Duodenal mucosa (tissue), 2 donors: ENCODE measurements at regions not wholly inside any gene's neighbourhood (a gene's known extent, or its start where the extent isn't known, plus 50 kb on each side); places are given as distances from the start of the nearest gene placed in this dataset.

Experiments
- H3K27ac ChIP-seq: one replicate; pipeline ENCODE4 v1.7.0; 2013; ENCODE audit warnings: low read depth, low read length
- H3K27me3 ChIP-seq, 2 donors: one replicate each; pipeline ENCODE4 v1.7.0; 2013; ENCODE audit warnings: low read length in 2 of 2, control low read depth in 1 of 2; ENCODE audit not compliant: insufficient read depth in 2 of 2, control insufficient read depth in 1 of 2
- H3K36me3 ChIP-seq, 2 donors: one replicate each; pipeline ENCODE4 v1.7.0; 2013; ENCODE audit warnings: low read length in 2 of 2, control low read depth in 1 of 2; ENCODE audit not compliant: insufficient read depth in 2 of 2, control insufficient read depth in 1 of 2
- H3K4me1 ChIP-seq, 2 donors: one replicate each; pipeline ENCODE4 v1.7.0; 2013; ENCODE audit warnings: low read length in 2 of 2, control low read depth in 1 of 2; ENCODE audit not compliant: insufficient read depth in 2 of 2, control insufficient read depth in 1 of 2
- H3K4me3 ChIP-seq, 2 donors: one replicate each; pipeline ENCODE4 v1.7.0; 2013; ENCODE audit warnings: low read length in 2 of 2, low read depth in 1 of 2
- H3K9ac ChIP-seq, 2 donors: one replicate each; pipeline ENCODE4 v1.7.0; 2013; ENCODE audit warnings: low read length in 2 of 2, low read depth in 1 of 2
- H3K9me3 ChIP-seq, 2 donors: one replicate each; pipeline ENCODE4 v1.7.0; 2013; ENCODE audit warnings: low read length in 2 of 2, control low read depth in 1 of 2; ENCODE audit not compliant: control insufficient read depth in 1 of 2

DNA sequence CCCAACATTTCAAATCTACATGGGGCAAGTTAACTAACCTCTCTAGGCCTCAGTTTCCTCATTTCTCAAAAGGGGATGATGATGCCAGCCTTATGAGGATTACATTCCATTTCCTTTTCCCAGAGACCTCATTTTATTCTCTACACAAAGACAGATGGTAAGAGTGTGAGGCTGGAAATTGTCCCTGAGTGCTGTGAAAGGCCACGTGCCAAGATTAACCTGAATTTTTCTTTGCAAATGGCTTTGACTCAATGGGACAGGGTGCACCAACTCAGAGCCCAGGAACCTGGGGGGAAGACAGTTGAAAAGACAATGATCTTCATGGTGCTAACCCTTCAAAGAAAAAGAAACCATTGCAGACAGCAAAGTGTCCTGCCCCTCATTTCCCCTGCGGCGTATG is 332.8 kb downstream of the TMEM114 start:
- H3K4me1 ChIP-seq, result no peaks in the 10 kb centered on the region

DNA sequence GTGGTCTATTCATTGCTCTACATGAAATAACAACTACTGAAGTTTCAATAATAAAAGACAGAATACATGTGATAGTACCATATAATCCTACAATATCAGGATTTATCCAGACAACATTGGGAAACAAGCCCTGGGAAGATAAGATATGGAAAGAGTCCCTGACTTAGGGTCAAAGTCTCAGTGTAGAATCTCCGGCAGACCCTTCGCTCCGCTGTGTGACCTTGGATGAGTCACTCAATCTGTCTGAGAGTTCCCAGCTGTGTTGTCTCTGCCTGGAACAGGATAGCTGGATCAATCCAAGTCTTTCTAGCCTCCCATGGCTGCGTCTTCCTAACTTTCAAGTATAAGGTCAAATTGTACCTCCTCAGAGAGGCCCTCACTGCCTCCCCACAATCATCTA is 335.9 kb downstream of the TMEM114 start:
- no peaks in the 10 kb centered on the region for H3K27me3 ChIP-seq
- H3K9me3 ChIP-seq, result no peaks in the 10 kb centered on the region
- no peaks in the 10 kb centered on the region for H3K36me3 ChIP-seq
- no peak overlapping the region for H3K4me3 ChIP-seq
- H3K4me1 ChIP-seq, result no peaks in the 10 kb centered on the region
- H3K27ac ChIP-seq, result no peak overlapping the region
- no peak overlapping the region for H3K9ac ChIP-seq

More for the DNA sequence above, 332.8 kb downstream of the TMEM114 start:
- no peak overlapping the region for H3K4me3 ChIP-seq
- H3K9me3 ChIP-seq, result no peaks in the 10 kb centered on the region
- H3K9ac ChIP-seq, result no peak overlapping the region
- no peaks in the 10 kb centered on the region for H3K27me3 ChIP-seq
- no peak overlapping the region for H3K27ac ChIP-seq
- no peaks in the 10 kb centered on the region for H3K36me3 ChIP-seq

DNA sequence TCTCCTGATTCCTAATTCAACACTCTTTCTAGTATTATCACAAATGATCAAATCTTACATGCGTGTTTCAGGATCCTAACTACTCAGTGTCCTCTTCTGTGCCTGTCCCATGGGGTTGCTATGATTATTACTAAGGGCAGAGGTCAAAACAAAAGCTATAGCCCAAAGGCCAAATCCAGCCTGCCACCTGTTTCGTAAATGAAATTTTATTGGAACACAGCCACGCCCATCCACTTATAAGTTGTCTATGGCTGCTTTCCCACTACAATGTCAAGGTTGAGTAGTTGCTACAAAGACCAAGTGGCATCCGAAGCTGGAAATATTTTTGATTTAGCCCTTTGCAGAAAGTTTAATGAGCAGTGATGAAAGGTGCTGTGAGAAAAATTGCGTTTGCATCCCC is 336.6 kb downstream of the TMEM114 start:
- Histone ChIP-seq H3K27me3 (no peaks in the 10 kb centered on the region), H3K36me3 (no peaks in the 10 kb centered on the region), H3K9ac (no peak overlapping the region), H3K27ac (no peak overlapping the region), H3K4me1 (no peaks in the 10 kb centered on the region), H3K9me3 (no peaks in the 10 kb centered on the region), H3K4me3 (no peak overlapping the region)

DNA sequence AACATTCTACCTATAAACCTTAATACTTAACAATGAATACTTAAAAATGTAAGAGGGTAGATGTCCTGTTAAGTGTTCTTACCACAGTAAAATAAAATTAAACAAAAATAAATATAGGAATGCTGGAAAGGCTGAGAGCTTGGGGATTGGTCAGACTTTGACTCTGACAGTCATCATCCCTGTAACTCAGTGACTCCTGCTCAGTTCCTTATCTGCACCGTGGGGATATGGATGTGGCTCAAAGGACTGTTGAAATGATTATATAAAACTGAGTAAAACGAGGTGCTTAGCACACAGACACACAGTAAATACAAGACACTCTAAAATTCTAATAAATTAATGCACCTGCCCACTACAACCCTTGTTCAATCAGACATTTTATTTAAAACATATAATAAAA is 338.6 kb downstream of the TMEM114 start:
- H3K4me1 ChIP-seq, result no peaks in the 10 kb centered on the region
- no peaks in the 10 kb centered on the region for H3K9me3 ChIP-seq
- H3K27me3 ChIP-seq, result no peaks in the 10 kb centered on the region
- no peak overlapping the region for H3K4me3 ChIP-seq
- H3K9ac ChIP-seq, result no peak overlapping the region
- H3K27ac ChIP-seq, result no peak overlapping the region
- no peaks in the 10 kb centered on the region for H3K36me3 ChIP-seq

DNA sequence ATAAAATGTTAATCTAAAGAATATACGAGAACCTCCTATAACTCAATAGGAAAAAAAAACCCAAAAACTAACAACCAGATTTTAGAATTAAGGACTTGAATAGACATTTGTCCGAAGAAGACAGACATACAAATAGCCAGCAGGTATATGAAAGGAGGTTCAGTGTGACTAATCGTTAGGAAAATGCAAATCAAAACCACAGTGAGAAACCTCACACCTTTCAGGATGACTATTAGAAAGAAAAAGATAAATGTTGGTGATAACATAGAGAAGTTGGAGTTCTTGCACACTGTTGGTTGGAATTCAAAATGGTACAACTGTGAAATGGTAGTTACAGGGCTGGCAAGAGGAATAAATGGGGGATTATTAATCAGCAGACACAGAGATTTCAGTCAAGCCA is 339.0 kb downstream of the TMEM114 start:
- no peaks in the 10 kb centered on the region for H3K4me1 ChIP-seq
- H3K9me3 ChIP-seq, result no peaks in the 10 kb centered on the region
- H3K36me3 ChIP-seq, result no peaks in the 10 kb centered on the region
- no peak overlapping the region for H3K27ac ChIP-seq
- no peaks in the 10 kb centered on the region for H3K27me3 ChIP-seq
- H3K9ac ChIP-seq, result no peak overlapping the region
- H3K4me3 ChIP-seq, result no peak overlapping the region

DNA sequence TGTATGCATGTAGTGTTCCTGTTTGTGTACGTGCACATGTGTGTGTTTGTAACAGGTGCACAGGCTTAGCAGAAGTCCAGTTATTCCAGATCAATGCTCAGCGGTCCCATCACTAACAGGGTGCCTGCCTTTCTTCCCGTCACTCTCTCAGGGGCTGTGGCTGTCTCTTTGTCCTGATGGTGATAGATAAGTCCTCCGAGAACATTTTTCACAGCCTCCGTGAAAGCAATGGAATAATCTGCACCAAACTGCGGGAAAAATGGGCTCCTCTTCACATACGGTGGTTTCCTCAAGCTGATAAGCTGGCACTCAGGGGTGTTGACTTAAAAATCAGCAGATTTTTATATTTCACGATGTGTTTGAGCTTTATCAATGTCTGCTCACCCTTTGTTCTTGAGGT is 342.3 kb downstream of the TMEM114 start:
- Histone ChIP-seq H3K27ac (no peak overlapping the region), H3K9ac (no peak overlapping the region), H3K4me1 (no peaks in the 10 kb centered on the region), H3K4me3 (no peak overlapping the region), H3K9me3 (no peaks in the 10 kb centered on the region), H3K36me3 (no peaks in the 10 kb centered on the region), H3K27me3 (no peaks in the 10 kb centered on the region)

DNA sequence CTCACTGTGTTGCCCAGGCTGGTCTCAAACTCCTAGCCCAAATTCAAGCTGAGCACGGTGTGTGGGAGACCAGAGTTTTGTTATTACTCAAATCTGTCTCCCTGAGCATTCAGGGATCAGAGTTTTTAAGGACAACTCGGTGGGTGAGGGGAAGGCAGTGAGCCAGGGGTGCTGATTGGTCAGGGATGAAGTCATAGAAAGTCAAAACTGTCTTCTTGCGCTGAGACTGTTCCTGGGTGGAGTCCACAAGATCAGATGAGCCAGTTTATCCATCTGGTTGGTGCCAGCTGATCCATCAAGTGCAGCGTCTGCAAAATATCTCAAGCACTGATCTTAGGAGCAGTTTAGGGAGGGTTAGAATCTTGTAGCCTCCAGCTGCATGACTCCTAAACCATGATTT is 346.3 kb downstream of the TMEM114 start:
- Histone ChIP-seq H3K9me3 (no peaks in the 10 kb centered on the region), H3K27ac (no peak overlapping the region)

DNA sequence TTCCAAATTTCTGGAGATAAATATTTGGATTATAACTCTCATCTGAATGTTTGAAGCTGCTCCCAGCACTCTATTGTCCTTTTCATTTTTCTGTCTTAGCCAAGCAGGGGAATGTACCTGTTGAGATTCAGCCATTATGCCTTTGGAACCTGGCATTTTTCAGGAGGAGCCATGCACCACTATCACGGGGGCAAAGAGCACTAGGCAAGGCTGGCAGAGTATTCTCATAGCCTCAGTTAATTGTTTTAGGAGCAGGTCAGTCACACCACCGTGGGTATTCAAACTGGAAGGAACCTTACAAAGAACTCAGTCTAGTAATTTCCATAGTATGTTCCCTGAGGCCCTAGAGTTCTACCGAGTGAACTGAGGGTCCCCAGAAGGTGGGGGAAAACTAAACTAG is 348.9 kb downstream of the TMEM114 start:
- Histone ChIP-seq H3K4me3 (no peak overlapping the region), H3K9me3 (no peaks in the 10 kb centered on the region), H3K4me1 (peaks cover 0 to 8% of the 10 kb centered on the region in 2 donors), H3K9ac (no peak overlapping the region), H3K27me3 (no peaks in the 10 kb centered on the region), H3K27ac (no peak overlapping the region), H3K36me3 (no peaks in the 10 kb centered on the region)

More for the DNA sequence above, 346.3 kb downstream of the TMEM114 start:
- Histone ChIP-seq H3K4me3 (no peak overlapping the region), H3K9ac (no peak overlapping the region), H3K27me3 (no peaks in the 10 kb centered on the region), H3K4me1 (peaks cover 0 to 8% of the 10 kb centered on the region in 2 donors), H3K36me3 (no peaks in the 10 kb centered on the region)

DNA sequence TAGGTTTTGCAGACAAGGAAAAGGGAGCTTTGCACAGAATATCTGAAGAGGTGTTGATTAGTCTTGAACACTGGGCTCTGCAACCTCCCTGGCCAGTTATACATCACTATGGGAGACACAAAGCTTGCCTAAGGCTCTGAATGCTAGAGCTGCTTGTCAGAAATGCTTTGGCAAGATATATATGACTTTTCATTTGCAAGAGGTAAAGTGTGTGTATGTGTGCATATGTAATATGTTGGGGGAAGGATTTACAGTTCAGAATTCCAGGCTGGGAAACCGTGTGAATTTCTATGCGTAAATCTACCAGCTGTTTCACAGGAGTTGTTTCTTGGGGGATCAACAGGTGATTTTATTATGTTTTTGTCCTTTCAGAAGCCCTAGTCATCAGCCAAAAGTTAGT is 350.9 kb downstream of the TMEM114 start:
- no peaks in the 10 kb centered on the region for H3K9me3 ChIP-seq
- no peaks in the 10 kb centered on the region for H3K27me3 ChIP-seq
- H3K4me3 ChIP-seq, result no peak overlapping the region
- no peak overlapping the region for H3K9ac ChIP-seq
- no peak overlapping the region for H3K27ac ChIP-seq
- peaks cover 0 to 8% of the 10 kb centered on the region in 2 donors for H3K4me1 ChIP-seq
- no peaks in the 10 kb centered on the region for H3K36me3 ChIP-seq

DNA sequence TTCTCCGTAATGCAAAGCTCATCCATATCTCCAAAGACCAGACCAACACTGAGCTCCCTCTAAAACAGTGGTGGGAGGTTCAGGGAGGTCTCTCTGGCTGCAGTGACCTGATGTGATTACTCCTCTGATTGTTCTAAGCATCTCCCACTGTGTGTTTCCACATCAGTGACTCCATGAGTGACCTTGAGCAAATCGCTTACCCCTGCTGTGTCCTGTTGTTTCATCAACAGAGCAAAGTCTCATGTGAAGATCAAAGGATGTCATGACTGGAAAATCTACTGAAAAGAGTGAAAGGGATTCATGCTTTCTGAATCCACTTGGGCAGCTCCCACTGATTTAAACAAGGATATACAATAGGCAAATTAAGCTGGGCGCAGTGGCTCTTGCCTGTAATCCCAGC is 352.9 kb downstream of the TMEM114 start:
- Histone ChIP-seq H3K36me3 (no peaks in the 10 kb centered on the region), H3K27ac (no peak overlapping the region), H3K4me3 (no peak overlapping the region), H3K4me1 (peaks cover 0 to 8% of the 10 kb centered on the region in 2 donors), H3K9ac (no peak overlapping the region), H3K27me3 (no peaks in the 10 kb centered on the region), H3K9me3 (no peaks in the 10 kb centered on the region)

DNA sequence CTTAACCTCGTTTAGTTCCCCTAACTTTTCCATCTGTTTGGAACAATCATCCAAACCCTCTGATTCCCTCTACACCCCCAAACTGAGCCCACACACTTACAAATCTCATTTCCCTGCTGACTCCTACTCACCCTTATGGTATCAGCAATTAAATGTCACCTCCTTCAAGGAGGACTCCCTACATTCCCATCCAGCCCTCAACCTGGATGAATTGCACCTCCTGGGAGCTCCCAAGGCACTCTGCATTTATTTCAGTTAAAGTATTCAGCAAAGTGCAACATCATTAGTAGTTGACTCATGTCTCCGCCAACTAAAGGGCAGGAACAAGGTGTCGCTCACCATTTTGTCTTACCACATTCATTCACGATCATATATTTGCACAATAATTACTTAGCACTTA is 353.5 kb downstream of the TMEM114 start:
- no peaks in the 10 kb centered on the region for H3K36me3 ChIP-seq
- H3K27ac ChIP-seq, result no peak overlapping the region

More for the DNA sequence above, 353.5 kb downstream of the TMEM114 start:
- no peaks in the 10 kb centered on the region for H3K9me3 ChIP-seq
- peaks cover 0 to 8% of the 10 kb centered on the region in 2 donors for H3K4me1 ChIP-seq
- no peaks in the 10 kb centered on the region for H3K27me3 ChIP-seq
- no peak overlapping the region for H3K9ac ChIP-seq
- no peak overlapping the region for H3K4me3 ChIP-seq
